22Rv1 (cell line): ENCODE measurements at regions not wholly inside any gene's neighbourhood (a gene's known extent, or its start where the extent isn't known, plus 50 kb on each side); places are given as distances from the start of the nearest gene placed in this dataset.

Experiments used
- CTCF ChIP-seq: fragments of 450-650 bp; IDR thresholded peaks from 2 replicates; pipeline ENCODE4 v1.5.1; 2017; ENCODE audit warnings: mild to moderate bottlenecking
- ZFX ChIP-seq: fragments of 450-650 bp; IDR thresholded peaks from 2 replicates; pipeline ENCODE4 v1.6.1; 2017; ENCODE audit warnings: antibody characterized with exemption, borderline replicate concordance

DNA sequence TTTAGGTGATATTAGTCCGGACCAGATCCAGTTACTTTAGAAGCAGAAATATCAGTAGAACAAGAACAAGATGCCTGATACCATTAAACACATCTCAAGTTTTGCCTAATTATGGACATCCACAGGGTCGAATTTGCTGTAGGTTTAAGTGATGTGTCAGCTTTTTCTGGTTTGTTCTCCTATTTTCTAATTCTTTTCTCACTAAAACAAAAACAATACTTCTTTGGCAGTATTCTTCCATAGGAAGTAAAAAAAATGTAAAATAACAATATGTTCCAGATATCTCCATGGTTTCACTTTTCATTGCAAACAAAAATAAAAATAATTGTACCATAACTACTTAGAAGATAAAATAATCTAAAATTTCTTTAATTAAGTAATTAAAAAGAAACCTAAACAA is 265.7 kb downstream of the SHOX2 start:
- TF ChIP-seq CTCF: no peak
- no peak for TF ChIP-seq ZFX
